AG20443 (cell line): ENCODE measurements at regions not wholly inside any gene's neighbourhood (a gene's known extent, or its start where the extent isn't known, plus 50 kb on each side); places are given as distances from the start of the nearest gene placed in this dataset.
"Not testable (repeated sequence)": the region's sequence is repeated elsewhere in the genome, so short reads cannot be mapped to it uniquely, and the experiment has no call there.

Experiments used
- DNase-seq: peaks from one replicate; pipeline ENCODE4 v3.0.0; 2012; ENCODE audit warnings: low spot score, mixed read lengths

DNA sequence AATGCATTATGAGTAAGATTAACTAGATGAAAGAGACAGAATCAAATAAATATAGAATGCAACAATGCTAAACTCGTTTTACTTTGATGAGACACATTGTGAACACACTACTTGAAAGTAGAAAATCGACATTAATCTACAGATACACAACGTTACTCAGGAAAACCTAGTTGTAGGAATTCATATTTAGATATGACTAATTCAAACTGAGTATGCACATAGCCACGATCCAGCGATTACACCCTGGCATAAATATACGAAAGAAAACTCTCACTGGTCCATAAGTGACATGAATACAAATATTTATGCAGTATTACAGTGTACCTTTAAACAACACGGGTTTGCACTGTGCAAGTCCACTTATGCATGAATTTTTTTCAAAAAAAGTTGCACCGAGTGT, 485.6 kb downstream of the TMX3 start:
- DNase-seq = no peak

DNA sequence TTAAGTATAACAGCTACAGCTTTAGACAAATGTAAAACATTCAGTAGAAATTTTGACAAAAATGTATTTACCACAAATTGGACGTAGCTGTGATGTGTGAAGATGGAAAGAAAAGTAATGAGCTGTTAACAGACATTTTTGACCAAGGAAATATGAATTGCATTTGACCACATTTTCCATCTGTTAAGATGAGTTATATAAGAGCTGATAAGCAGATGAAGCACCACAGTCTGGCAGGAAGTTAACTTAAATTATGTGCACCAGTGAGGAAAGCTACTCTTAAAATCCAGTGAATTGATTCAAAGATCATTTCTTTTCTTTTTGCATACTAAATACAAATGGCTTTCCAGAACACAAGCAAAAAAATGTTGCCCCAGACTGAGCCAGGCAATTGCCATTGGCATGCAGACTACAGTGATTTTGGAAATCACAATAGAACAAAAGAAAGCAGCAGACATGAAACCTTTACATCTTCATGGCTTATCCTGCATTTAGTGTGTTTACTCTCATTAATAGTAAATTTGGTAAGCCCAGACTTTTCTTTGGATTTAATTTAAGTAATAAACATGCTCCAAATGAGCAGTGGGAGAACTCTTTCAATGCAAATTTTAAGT, 493.7 kb downstream of the TMX3 start:
- no peak for DNase-seq

DNA sequence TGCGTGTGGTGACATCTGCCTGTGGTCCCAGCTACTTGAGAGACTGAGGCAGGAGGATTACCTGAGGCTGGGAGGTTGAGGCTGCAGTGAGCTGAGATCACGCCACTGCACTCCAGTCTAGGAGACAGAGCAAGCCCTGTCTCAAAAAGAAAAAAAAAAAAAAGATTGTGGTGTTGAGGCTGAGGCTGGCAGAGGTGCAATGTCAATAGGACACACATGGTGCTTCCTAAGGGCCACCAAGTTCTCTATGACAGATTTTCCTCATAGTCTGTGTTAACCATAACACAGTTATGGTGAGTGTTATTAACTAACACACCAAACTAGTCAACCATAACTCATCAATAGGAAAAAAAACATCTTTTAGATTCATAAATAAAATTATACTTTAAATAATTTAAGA, 494.4 kb downstream of the TMX3 start:
- no peak for DNase-seq

DNA sequence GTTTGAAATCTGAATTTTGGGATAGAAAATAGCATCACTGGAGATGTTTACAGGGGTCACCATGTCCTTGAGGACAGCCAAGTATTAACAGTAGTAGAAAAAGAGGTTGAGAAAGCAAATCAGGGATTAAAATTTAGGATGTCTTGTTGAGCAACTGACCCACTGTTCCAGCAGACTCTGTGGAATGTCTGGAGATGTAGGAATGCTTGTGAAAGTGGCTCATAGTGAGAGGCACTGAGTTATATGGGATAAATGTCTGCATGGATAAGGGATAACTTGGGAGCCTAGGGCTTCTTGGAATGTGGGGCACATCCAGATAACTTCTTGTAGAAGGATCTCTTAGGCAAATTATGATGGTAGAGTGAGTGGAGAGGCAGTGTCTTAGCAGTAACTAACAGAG, 495.0 kb downstream of the TMX3 start:
- DNase-seq = no peak

DNA sequence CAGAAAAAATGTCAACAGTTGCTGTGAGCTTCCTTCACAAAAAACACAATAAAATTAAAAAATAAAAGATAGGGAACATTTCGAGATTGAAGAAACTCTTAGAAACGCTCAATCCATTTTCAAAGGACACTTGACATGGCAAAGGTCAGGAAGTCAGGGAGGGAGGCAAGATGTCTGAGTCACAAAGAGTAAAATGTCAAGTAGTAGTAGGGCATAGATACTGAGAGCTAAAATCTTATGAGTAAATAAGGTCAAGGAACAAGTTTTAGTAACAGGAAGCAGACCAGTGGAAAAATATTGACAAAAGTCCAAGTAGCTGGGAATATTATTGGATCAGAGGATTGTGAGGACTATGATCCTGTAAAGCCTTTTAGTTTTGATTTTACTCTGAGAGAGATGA, 495.6 kb downstream of the TMX3 start:
- no peak for DNase-seq

DNA sequence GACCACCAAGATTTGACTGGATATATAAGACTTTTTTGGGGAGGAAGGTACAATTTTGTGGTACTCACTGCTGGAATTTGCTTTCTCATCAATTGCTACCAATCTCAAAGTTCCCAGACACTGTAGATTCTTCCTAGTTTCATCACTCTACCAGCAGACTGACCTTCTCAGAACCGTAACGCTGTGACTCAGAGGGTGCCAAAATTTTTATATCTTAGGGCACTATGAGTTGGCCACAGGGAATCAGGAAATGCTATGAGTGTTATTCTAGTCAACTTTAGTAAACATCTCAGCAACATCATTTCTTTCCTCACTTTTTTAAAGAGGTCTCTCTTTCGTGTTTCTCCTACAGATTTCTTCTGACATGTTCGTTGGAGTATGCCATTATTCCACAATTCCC, 499.0 kb downstream of the TMX3 start:
- peak; percentile 62 for DNase-seq

DNA sequence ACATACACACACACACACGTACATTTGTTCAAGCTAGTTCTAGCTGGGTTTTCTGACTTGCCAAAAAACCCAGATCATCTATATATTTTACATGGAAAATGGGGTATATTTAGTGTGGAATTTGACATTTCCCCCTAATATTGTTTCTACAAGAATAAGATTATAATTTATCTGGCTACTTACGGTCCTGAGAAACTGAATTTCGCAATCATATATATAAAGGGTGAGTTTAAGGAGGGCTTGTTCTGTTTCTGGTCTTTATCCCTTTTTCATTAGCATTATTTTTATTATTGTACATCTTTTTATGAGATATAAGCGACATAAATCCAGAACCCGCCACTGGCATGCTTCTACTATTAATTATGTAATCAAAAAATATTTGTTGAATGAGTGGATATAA, 528.9 kb downstream of the TMX3 start:
- DNase-seq = no peak

DNA sequence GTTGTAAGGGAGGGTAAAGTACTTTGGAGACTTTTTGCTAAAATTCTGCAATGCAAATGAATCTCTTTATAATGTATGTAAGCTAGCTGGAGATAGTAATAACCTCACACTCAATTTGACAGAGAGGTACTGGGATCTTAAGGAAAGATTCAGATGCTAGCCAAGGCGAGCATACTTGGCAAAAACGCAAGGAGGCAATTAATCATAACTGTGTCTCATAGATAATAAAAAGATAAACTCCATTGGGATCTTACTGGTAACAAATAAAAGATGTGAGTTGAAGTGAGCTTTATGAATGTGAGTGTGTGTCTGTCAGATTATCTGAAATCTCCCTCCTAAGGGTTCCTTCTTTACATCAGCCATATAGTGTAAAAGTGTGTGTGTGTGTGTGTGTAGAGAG, 533.0 kb downstream of the TMX3 start:
- DNase-seq = no peak

DNA sequence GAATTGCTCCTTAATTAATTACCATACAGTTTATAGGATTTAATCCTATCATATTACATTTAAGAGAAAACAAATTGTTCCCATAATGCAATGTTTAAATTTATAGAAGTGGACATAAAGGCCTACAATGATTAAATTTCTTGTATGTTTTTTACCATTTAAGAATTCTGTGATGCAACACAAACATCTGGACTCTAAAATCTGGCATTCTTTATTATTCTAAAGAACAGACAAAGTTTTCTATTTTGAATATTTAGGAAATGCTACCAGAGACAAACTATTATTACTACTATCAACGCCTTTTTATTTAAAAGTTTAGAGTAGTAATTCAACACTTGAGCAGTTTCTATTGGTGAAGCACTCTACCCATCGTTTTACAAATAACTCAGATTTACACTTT, 535.1 kb downstream of the TMX3 start:
- no peak for DNase-seq

DNA sequence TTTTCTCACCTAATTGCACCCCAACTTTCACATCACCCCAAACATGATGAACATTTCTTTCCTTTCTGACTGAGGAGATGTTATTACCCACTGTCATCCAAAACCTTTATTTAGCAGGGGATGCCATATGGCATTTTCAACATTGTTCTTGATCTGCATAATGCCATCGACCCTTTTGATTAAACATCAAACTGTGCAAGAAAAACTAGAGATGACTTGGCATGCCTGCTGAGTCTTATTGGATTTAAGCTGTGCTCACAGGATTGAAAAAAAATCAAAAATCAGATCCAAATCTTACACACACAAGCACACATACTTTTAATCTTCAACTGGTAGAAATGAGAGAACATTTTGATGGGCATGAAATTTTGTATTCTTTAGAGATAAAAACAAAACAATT, 536.0 kb downstream of the TMX3 start:
- DNase-seq = no peak

DNA sequence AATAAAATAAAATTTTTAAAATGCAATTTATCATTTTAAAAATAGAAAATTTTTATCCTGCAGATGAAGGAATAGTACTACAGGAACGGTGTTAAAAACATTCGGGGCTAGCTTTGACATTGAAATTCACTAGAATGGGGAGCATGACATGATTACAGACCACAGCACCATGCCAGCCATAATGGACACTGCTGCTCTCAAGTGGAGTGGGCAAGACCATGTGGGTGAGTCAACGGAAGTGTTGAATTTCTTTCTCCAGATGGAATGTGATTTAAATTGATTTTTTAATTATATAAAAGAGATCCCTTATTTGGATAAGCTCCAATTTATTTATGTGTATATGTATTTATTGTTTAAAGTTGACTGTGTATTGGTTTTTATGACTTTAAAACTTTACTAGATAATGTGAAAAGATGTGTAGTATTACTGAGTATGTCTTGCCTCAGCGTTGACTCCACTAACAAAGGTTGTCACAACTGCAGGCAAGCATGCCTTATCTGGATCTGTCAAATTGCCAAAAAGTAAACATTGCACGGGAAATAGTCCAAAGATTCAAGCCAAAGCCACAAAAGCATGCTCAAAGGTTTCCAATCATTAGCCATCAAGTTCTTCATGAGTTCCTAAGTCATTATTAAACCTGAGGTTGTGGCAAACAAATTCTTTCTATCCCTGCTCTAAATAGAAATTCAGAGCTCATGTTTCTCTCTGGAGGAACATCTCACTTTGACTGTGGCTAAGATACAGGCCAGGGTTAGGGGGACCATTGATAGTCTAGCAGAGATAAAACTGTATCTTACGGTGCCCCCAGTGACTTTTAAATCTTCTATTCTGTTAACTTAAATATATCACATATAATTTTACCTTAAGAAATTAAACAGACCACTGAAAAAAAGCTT, 536.9 kb downstream of the TMX3 start:
- peak; percentile 80 for DNase-seq

DNA sequence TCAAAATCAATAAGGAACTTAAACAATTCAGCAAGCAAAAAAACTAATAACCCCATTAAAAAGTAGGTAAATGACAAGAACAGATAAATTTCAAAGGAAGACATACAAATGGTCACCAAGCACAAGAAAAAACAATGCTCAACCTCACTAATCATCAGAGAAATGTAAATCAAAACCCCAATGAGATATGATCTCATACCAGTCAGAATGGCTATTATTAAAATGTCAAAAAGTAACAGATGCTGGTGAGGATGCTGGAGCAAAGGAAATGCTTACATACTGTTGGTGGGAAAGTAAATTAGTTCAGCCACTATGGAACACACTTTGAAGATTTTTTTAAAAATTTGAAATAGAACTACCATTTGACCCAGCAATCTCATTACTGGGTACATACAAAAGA, 538.0 kb downstream of the TMX3 start:
- DNase-seq = no peak

DNA sequence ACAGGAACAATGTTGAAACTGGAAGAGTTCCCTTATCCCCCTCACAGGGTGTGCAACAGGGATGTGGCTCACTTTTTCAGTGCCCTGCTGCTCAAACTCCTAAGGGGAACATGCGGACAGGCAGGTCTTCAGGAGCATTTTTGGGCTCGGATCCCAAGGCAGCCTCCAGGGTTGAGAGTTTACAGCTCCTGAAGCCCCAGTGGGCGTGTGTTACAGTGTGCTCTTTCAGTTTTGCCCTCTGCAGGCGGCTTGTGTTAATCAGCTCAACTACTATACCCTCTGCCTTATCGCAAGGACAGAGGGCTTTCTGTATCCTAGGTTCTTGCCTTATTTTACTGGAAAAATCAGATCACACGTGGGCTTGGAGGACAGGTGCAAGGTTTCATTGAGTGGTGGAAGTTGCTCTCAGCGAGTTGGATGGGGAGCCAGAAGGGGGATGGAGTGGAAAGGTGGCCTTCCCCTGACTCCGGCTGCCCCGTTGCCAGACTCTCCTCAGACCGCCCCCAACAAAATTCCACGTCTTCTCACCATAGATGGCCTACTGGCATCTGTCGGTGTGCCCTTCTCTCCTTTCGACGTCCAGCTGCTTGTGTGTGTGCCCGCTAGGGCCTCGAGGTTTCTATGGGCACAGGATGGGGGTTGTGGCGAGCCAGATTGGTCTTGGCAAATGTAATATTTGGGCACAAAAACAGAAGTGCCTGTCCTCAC, 541.9 kb downstream of the TMX3 start:
- DNase-seq = no peak

DNA sequence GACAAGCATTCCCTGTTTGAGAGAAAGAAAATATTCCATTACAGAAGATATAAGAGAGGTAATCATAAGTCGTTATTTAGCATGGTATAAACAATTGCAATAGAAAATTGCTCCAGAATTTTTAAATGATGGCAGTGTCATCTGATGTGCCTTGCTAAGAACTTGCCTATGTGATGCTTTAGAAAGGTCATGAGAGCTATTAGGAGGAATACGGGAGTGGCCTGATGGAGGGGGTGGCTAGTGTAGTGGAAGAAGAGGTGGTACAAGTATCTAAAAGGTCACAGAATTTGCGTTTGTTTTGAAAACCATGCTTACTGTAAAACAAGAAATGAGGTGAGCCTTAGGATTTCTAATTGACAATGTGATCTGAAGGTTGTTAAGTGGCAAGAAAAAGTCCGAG, 550.0 kb downstream of the TMX3 start:
- no peak for DNase-seq

DNA sequence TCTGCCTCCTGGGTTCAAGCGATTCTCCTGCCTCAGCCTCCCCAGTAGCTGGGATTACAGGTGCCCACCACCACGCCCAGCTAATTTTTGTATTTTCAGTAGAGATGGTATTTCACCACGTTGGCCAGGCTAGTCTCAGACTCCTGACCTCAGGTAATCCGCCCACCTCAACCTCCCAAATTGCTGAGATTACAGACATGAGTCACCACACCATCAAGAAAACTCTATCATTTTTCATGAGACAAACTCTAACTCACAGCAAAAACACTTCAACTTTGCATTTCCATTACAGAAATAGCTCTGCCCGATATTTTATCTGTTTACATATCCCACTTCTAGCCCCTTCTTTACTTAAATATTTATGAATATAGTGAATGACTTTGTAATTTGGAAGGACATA, 561.1 kb downstream of the TMX3 start:
- not testable (repeated sequence) for DNase-seq

DNA sequence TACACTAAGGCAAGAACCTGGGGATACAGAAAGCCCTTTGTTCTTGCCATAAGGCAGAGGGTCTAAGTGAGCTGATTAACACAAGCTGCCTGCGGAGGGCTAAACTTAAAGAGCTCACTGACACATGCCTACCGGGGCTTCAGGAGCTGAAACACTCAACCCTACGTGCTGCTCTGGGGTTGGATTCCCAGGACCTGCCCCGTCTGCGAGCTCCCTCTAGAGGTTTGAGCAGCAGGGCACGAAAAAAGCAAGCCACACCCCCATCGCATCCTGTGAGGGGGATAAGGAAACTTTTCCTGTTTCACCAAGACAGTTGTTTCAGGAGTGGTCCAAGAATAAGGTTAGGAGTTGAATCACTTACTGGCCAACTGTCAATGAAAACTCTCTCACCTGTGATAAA, 562.1 kb downstream of the TMX3 start:
- no peak for DNase-seq

DNA sequence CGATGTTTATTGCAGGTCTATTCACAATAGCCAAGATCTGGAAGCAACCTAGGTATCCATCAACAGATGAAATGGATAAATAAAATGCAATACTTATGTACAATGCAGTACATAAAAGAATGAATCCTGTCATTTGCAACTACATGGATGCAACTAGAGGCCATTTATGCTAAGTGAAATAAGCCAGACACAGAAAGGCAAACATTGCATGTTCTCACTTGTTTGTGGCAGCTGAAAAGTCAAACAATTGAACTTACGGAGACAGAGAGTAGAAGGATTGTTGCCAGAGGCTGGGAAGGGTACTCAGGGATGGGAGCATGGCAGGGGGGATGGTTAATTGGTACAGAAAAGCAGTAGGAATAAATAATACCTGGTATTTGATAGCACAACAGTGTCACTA, 563.9 kb downstream of the TMX3 start:
- no peak for DNase-seq

DNA sequence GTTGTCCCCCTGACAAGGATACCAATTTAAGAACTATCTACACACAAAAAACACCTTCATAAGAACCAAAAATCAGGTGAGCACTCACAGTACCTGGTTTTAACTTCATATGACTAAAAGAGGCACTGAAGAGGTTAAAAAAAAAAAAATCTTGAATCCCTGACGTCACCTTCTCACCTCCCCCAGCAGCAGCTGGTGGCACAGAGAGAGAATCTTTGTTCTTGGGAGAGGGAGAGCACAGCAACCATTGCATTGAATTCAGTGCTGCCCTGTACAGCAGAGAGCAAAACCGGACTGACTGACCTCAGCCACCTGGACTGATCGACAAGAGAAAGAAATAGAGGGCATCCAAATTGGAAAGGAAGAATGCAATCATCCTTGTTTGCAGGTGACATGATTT, 566.0 kb downstream of the TMX3 start:
- no peak for DNase-seq

DNA sequence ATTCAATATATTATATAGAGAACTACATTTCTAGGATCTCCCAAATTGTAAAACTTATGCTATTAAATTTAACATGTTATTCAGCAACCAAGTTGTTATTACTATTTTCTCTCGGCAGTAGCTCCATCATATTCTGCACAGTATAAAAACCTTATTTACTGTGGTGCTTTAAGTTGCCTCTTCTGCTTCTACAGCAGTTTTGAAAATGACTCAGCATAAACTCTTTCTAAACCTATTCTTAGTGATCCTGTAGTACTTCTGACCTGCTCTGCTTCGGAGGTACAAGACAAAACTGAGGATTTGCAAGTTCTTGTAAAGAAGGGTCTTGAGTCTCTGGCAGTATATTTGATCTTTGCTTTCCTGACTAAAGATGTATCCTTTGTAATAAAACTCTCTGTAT, 567.2 kb downstream of the TMX3 start:
- no peak for DNase-seq

DNA sequence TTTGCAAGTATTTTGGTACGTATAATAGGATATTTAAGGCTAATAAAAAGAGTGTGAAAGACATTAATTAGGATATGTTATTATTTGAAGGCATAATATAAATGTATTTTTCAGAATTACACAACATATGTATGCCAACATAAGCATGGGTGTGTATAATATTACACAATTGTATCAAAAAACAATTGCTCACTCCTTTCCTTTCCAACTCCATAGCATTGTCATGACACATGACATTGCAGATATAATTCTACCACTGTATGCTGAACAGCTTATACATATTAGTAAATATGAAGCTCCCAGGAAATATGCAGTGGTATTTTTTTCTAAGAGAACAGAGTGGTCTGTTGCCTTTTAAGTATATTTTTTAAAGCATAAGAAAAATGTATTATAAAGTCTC, 593.1 kb downstream of the TMX3 start:
- DNase-seq = no peak

DNA sequence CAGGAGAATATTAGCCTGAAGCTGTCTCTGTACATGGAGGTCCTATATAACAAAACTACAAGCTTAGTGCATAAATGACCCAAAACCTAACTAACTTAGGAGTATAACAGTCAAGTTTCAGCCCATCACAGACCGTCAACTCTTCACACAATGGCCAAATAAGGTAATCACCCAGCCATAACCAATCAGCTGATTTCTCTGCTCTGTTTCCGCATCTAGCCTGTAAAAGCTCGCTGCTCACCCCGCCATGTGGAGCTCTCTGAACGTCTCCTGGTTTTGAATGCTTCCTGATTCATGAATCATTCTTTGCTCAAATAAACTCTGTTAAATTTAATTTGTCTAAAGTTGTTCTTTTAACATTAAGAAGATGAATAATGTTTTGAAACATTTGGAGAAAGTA, 593.6 kb downstream of the TMX3 start:
- DNase-seq = no peak

DNA sequence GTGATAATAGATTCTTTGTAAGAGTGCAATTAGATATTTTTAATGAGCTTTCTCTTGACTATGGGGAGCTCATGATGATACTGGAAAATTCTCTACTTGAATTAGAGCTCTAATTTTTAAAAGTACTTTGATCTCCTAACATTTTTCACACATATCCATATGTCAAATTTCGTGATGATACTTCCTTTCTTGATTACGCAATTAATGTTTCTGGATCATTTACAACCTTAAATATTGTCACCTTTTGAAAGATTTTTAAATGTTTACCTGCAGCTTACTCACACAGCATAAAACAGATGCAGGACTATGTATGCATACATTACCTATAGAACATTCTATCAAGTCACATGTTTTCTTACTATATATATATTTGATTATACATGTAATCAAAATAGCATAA, 598.5 kb upstream of the DSEL start:
- no peak for DNase-seq

DNA sequence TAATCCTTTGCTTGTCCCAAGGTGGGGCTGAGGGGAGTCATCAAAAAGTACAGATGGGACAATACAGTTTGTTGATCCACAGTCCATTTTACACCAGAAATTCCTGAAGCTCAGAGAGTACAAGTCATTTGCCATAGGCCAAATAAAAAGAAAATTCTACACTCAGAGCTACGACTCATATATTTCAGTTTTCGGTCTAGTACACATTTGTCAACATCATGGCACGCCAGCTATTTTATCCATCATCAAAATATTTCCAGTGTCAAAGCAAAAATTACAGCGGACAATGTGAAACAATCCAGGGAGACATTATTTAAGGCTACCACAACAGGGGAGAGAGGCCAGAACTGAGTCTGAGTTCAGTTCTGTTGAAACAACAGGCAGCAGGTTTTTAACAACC, 587.5 kb upstream of the DSEL start:
- no peak for DNase-seq
